ENCODE measurements at regions not wholly inside any gene's neighbourhood (a gene's known extent, or its start where the extent isn't known, plus 50 kb on each side); places are given as distances from the start of the nearest gene placed in this dataset.

DNA sequence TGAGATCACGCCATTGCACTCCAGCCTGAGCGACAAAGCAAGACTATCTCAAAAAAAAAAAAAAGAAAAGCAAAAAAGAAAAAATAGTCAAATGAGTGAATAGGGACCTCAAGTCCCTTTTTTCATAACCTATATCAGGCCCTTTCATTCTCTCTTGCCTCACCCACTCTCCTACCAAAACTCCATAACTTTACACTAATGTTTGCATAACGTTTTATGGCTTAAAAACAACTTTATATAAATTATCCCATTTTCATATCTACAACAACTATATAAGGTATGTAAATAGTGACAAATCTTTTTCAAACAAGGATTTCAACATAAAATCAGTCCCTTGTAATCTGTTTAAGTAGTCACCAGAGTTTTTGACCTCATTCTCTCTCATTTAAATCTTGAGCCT lies 56.9 kb upstream of the PIP5K1B start:
- DNase-seq (ENCODE audit: low spot score): no peak

GRCh38 chr9:68648971-68649370 lies 56.1 kb upstream of the PIP5K1B start:
- no peak for DNase-seq (ENCODE audit: low spot score)

DNA sequence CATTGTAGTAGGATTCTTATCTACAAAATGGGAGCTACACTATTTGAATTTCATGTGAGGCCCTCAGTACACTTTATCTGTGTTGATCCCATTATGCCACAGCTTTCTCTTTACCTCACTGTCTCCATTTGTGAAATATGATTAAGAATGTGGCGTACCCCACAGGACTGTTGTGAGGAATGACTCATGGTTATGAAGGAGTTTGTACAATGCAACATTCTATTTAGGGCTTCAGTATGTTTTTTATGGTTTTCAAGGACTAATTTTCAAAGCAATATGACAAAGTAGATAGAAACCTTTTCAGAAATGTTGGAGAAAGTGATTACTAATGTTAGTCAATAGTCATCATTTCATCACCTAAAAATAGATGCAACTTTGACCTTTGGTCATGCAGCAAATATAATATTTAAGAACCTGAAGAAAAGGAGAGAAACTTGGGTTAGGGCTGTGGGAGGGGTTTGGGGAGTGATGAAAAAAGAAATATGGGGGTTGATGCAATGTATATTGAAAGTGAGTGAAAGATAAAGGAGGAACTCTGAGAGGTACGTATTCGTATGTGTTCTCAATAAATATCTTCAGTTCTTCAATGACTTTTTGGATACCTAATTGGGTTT lies 53.7 kb upstream of the PIP5K1B start:
- DNase-seq (ENCODE audit: low spot score): no peak

- no peak for DNase-seq (ENCODE audit: low spot score)
Observed at GRCh38 chr9:68653141-68653595, 51.9 kb upstream of the PIP5K1B start.

DNA sequence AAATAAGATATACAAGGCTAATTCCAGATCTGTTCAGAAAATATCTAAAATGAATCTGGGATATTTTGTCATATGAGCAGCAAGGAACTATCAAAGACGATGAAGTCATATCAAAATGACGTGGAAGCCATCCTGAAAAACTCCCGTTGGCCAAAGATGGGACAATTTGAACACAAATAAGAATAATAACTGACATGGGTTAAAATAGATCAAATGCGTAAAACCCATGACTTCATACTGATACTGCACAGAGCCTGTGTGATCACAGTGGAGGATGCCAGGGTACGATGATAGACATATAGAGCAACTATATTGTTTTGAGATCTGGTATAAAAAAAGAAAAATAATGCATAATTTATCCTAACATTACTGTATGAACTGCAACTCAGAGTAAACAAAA lies 51.0 kb upstream of the PIP5K1B start:
- no peak for DNase-seq (ENCODE audit: low spot score)
